Stomach (tissue), 4 donors: ENCODE measurements at regions not wholly inside any gene's neighbourhood (a gene's known extent, or its start where the extent isn't known, plus 50 kb on each side); places are given as distances from the start of the nearest gene placed in this dataset.

Experiments used
- CTCF ChIP-seq, 7 experiments: fragments of 450-650 bp in 4 of 7; fragments of 200-600 bp in 3 of 7; sonication (generic) in 3 of 7; IDR thresholded peaks; one replicate each; pipeline ENCODE4 v1.5.1; 2016 to 2019; ENCODE audit warnings: antibody characterized with exemption in 7 of 7, control low read depth in 2 of 7, mild to moderate bottlenecking in 1 of 7
- EP300 ChIP-seq: sonication (generic); formaldehyde crosslinking; IDR thresholded peaks from one replicate; pipeline ENCODE4 v1.6.1; 2017; ENCODE audit warnings: antibody characterized with exemption
- POLR2A ChIP-seq, 4 donors: fragments of 450-650 bp; IDR thresholded peaks; one replicate each; pipeline ENCODE4 v1.6.1; 2016; ENCODE audit warnings: antibody characterized with exemption in 4 of 4, control low read depth in 2 of 4, mild to moderate bottlenecking in 1 of 4, moderate library complexity in 1 of 4

- TF ChIP-seq POLR2A (IDR thresholded peaks at IDR 0.05) (no peak), CTCF (IDR thresholded peaks at IDR 0.05) (no peak), EP300 (no peak)
Measured at GRCh38 chr6:1232578-1232977, 79.3 kb upstream of the FOXQ1 start.
